RWPE1 (cell line): ENCODE measurements at regions not wholly inside any gene's neighbourhood (a gene's known extent, or its start where the extent isn't known, plus 50 kb on each side); places are given as distances from the start of the nearest gene placed in this dataset.

Experiments used
- CTCF ChIA-PET: fragments of 350-600 bp; sonication (Branson Sonifier 250); formaldehyde crosslinking; extraction: SDS; loops from one replicate; lab custom pipeline; 2021; lab: Yijun Ruan, JAX
- POLR2A ChIA-PET: fragments of 400-600 bp; formaldehyde crosslinking; extraction: SDS; loops from one replicate; lab custom pipeline; 2020; ENCODE audit warnings: antibody characterized with exemption; ENCODE audit not compliant: low non-redundant PET; lab: Yijun Ruan, JAX
- DNase-seq: peaks from one replicate; pipeline ENCODE4 v3.0.0; 2012; ENCODE audit warnings: low spot score
- H3K27ac ChIP-seq: fragments of 450-650 bp; 2 replicates; pipeline ENCODE4 v1.5.1; 2017
- TF ChIP-seq, protein P1 (sequence below): fragments of 450-650 bp; conservative IDR thresholded peaks from 2 replicates; pipeline ENCODE4 v1.5.1; 2017; ENCODE audit warnings: low read depth, mild to moderate bottlenecking

DNA sequence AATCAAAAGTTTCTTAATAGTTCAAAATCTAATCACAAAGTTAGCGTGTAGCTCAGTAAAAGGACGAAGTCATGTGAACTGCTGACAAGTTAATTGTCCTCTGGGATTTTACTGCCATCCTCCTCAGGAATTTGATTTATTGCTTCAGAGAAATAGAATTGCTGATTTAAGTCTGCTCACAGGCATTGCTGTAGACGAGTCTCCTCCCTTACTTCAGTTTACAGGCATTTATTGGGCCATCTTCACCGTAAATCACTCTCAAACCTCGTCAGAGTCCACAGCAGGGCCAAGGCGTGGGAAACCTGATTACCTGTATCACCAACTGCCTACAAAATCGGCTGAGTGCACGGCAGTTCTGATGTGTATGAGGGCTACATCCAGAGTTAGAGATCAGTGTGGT, 119.1 kb upstream of the PDE10A start:
- no peak overlapping the region for H3K27ac ChIP-seq
- DNase-seq, result no peak
- TF ChIP-seq, protein P1, sequence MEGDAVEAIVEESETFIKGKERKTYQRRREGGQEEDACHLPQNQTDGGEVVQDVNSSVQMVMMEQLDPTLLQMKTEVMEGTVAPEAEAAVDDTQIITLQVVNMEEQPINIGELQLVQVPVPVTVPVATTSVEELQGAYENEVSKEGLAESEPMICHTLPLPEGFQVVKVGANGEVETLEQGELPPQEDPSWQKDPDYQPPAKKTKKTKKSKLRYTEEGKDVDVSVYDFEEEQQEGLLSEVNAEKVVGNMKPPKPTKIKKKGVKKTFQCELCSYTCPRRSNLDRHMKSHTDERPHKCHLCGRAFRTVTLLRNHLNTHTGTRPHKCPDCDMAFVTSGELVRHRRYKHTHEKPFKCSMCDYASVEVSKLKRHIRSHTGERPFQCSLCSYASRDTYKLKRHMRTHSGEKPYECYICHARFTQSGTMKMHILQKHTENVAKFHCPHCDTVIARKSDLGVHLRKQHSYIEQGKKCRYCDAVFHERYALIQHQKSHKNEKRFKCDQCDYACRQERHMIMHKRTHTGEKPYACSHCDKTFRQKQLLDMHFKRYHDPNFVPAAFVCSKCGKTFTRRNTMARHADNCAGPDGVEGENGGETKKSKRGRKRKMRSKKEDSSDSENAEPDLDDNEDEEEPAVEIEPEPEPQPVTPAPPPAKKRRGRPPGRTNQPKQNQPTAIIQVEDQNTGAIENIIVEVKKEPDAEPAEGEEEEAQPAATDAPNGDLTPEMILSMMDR, result no peak
- ChIA-PET CTCF (no interaction called here), POLR2A (no interaction called here)

DNA sequence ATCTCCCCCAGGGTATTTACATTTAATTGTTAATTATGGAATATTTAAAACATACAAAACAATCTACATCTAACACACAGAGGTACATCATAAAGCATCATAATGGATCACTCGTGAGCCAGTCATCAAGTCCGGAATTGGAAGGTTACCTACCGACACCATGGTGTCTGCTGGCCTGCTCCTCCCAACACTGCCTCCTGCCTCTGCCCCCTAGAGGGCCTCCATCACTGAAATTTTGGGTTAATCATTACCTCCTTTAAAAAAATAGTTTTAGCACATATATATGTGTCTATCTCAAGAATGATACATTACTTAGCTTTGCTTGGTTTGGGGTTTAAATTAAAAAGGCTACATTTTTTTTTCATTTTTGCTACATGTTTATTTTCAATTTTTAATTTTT, 114.6 kb upstream of the PDE10A start:
- ChIA-PET POLR2A (no interaction called here), CTCF (no interaction called here)
- no peak for DNase-seq
- TF ChIP-seq, protein P1, result no peak
- H3K27ac ChIP-seq, result no peak overlapping the region

DNA sequence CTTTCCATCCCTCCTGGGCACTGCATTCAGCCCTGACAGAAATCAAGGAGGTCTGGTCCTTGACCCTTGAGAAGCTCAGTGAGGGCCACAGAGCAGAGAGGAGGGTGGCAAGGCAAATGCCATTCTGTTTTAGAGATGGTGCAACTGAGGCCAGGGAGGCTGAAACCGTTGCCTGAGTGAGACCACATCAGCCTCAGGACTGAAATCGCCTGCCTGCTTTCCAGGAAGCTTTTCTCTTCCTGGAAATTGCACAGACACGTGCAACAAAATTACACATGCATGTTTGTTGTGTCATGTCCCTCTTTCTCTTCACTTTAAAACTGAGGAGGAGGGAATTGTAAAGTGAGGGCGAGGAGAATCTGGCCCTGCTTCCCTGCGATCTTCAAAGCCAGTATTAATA, 113.7 kb upstream of the PDE10A start:
- no peak for DNase-seq
- TF ChIP-seq, protein P1, result no peak
- no peak overlapping the region for H3K27ac ChIP-seq
- ChIA-PET CTCF (no interaction called here), POLR2A (no interaction called here)

DNA sequence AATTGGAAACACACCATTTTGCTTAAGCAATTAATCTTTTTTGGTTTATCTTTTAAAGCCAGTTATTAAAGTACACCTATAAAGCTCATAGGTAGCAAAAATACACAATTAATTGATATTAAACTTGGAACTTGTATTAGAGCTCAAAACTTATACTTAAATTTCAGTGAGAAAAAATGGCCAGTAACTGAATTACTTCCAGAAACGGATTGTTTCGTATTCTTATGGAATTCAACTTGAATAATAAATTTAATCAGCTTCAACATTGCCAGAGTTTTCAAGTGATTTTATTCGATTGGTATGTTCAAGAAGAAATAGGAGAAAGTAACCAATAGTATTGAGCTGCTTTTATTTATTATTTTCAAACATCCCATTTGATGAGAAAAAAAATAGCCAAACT, 112.7 kb upstream of the PDE10A start:
- H3K27ac ChIP-seq, result no peak overlapping the region
- CTCF ChIA-PET, result interaction anchor here (0.5 kb wide), 1 partner anchor 54 kb away, joined by 3 read pairs; no protein-coding TSS in a partner anchor
- DNase-seq, result no peak
- TF ChIP-seq, protein P1, result no peak
- POLR2A ChIA-PET, result no interaction called here

DNA sequence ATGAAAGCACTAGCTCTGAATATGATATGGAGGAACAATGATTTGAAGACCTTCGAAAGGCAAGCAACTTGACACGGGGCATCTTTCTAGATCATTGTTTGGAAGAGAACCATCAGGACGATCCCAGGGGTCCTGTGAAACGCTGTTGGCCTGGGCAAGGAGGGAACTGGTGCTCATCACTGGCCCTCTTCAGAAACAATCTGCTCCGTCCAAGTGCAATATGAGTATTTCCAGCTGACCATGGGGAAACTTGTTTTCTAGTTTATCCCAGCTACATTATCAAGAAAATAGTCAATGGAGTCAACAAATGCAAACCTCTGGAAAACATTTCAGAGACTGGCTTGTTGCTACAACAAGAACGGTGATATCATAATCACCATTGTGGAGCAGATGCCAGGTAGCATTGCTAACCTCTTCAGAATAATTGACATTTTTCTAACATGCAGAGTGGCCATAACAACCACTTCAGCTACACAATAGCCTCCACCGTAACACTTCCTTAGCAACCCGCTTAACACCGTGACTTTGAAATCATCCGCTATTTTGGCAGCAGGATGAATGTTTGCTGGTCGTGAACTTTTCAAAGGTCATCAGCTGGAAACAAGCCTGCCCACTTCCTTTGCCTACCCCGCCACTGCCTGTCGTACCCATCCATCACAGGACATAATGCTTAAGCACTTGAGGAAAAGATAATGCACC, 112.0 kb upstream of the PDE10A start:
- no peak for DNase-seq
- TF ChIP-seq, protein P1, result no peak
- POLR2A ChIA-PET, result no interaction called here
- CTCF ChIA-PET, result interaction anchor here (0.6 kb wide), 2 partner anchors 38 to 391 kb away, joined by 3 read pairs; no protein-coding TSS in a partner anchor
- no peak overlapping the region for H3K27ac ChIP-seq

DNA sequence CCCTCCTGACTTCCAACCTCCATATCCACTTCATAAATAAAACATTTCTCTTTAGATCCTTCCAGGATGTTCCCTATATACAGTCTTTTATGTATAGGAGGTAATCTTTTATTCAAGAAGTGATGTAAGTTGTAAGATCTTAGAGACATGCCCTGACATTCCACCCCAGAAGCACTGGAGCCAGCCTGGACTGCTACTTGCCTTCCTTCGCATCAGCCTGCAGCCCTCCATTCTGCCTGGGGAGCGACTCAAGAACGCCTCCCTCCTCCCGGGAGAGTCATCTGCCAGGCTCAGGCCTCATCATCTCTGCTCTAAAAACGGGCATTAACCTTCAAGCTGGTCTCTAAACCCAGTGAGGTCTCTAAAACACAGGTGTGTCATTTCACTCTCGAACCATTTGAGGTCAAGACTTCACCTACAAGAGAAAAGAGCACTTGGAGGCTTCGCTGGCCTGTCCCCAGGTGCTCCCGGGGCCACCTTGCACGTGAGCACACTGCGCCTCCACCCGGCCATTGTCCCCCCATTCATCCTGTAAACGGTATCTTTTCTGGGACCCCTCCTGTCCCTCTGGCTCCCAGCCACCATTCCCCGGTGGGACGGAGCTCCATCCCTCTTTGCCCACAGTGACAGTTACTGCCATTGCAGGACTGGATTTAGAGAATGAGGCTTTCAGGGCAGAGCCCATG, 107.5 kb upstream of the PDE10A start:
- H3K27ac ChIP-seq, result no peak overlapping the region
- DNase-seq, result no peak
- TF ChIP-seq, protein P1, result no peak
- CTCF ChIA-PET, result interaction anchor here (0.6 kb wide), 1 partner anchor 147 kb away, joined by 3 read pairs; no protein-coding TSS in a partner anchor
- POLR2A ChIA-PET, result no interaction called here
